ENCODE measurements at regions not wholly inside any gene's neighbourhood (a gene's known extent, or its start where the extent isn't known, plus 50 kb on each side); places are given as distances from the start of the nearest gene placed in this dataset.
A peak's percentile ranks its signal among the peaks of the same experiment; 100 is the strongest.
"Not testable (repeated sequence)": the region's sequence is repeated elsewhere in the genome, so short reads cannot be mapped to it uniquely, and the experiment has no call there.

GRCh38 chr4:3637326-3638016 is 105.2 kb upstream of the LRPAP1 start:
- Histone ChIP-seq H3K27me3 (no peaks in the 10 kb centered on the region), H3K4me3 (no peak overlapping the region), H3K4me1 (no peaks in the 10 kb centered on the region), H3K27ac (no peak overlapping the region), H3K9me3 (no peaks in the 10 kb centered on the region), H3K36me3 (no peaks in the 10 kb centered on the region)
- WGBS, 2 donors = 69 to 73% methylated on average over 19 of the region's 19 CpGs
- FAIRE-seq (no peak), ATAC-seq (no peak), DNase-seq (peak in 1 of 6 donors; percentile 40)
- intact Hi-C loops (cut with DNase I) = no loop called here
- TF ChIP-seq CTCF (IDR thresholded peaks at IDR 0.05) = no peak

GRCh38 chr4:3636646-3637320 is 104.6 kb upstream of the LRPAP1 start:
- no peak overlapping the region for H3K4me3 ChIP-seq
- no peak for DNase-seq
- 75 to 81% methylated on average over 12 of the region's 12 CpGs for WGBS, 2 donors
- TF ChIP-seq CTCF (IDR thresholded peaks at IDR 0.05) = no peak
- H3K4me1 ChIP-seq = no peaks in the 10 kb centered on the region
- intact Hi-C loops (cut with DNase I) = no loop called here
- no peaks in the 10 kb centered on the region for H3K36me3 ChIP-seq
- no peaks in the 10 kb centered on the region for H3K9me3 ChIP-seq
- H3K27me3 ChIP-seq = no peaks in the 10 kb centered on the region
- no peak for ATAC-seq
- no peak for FAIRE-seq
- no peak overlapping the region for H3K27ac ChIP-seq

- H3K36me3 ChIP-seq; H3K9me3 ChIP-seq; intact Hi-C loops (cut with DNase I); ATAC-seq; DNase-seq; H3K4me1 ChIP-seq; H3K27ac ChIP-seq; H3K27me3 ChIP-seq; H3K4me3 ChIP-seq; FAIRE-seq: not testable (repeated sequence)
- WGBS, 2 donors = 19 to 24% methylated on average over 2 of the region's 2 CpGs
Measured at GRCh38 chr4:3636020-3636419, 103.8 kb upstream of the LRPAP1 start.

GRCh38 chr4:3634894-3635820 is 102.9 kb upstream of the LRPAP1 start:
- 68 to 72% methylated on average over 28 of the region's 28 CpGs for WGBS, 2 donors
- FAIRE-seq (no peak), ATAC-seq (no peak), DNase-seq (no peak)
- Histone ChIP-seq H3K27me3 (no peaks in the 10 kb centered on the region), H3K27ac (no peak overlapping the region), H3K36me3 (no peaks in the 10 kb centered on the region), H3K4me3 (no peak overlapping the region), H3K4me1 (no peaks in the 10 kb centered on the region), H3K9me3 (no peaks in the 10 kb centered on the region)
- no peak for TF ChIP-seq CTCF (IDR thresholded peaks at IDR 0.05)
- intact Hi-C loops (cut with DNase I) = no loop called here

GRCh38 chr4:3634281-3634857 is 102.1 kb upstream of the LRPAP1 start:
- ATAC-seq (no peak), DNase-seq (peak in 2 of 6 donors; percentile 33 to 47), FAIRE-seq (no peak)
- H3K4me1 ChIP-seq = no peaks in the 10 kb centered on the region
- no peaks in the 10 kb centered on the region for H3K36me3 ChIP-seq
- no peak overlapping the region for H3K27ac ChIP-seq
- H3K4me3 ChIP-seq = no peak overlapping the region
- 79 to 83% methylated on average over 17 of the region's 17 CpGs for WGBS, 2 donors
- intact Hi-C loops (cut with DNase I) = no loop called here
- no peaks in the 10 kb centered on the region for H3K27me3 ChIP-seq
- H3K9me3 ChIP-seq = no peaks in the 10 kb centered on the region
- no peak for TF ChIP-seq CTCF (IDR thresholded peaks at IDR 0.05)

GRCh38 chr4:3633277-3633676 is 101.1 kb upstream of the LRPAP1 start:
- 75 to 86% methylated on average over 6 to 10 of the region's 10 CpGs for WGBS, 2 donors
- H3K27me3 ChIP-seq; H3K4me3 ChIP-seq; H3K36me3 ChIP-seq; H3K4me1 ChIP-seq; intact Hi-C loops (cut with DNase I); FAIRE-seq; H3K9me3 ChIP-seq; H3K27ac ChIP-seq; ATAC-seq: not testable (repeated sequence)
- peak in 1 of 6 donors; percentile 17 for DNase-seq

GRCh38 chr4:3632794-3633193 is 100.6 kb upstream of the LRPAP1 start:
- H3K4me3 ChIP-seq; H3K27ac ChIP-seq; intact Hi-C loops (cut with DNase I); H3K27me3 ChIP-seq; H3K4me1 ChIP-seq; H3K36me3 ChIP-seq; ATAC-seq; FAIRE-seq; H3K9me3 ChIP-seq: not testable (repeated sequence)
- WGBS, 2 donors = 83 to 92% methylated on average over 16 to 17 of the region's 18 CpGs
- DNase-seq = peak in 1 of 6 donors; percentile 49

Data from pancreas (tissue), 10 donors.